RWPE2 (cell line): ENCODE measurements at regions not wholly inside any gene's neighbourhood (a gene's known extent, or its start where the extent isn't known, plus 50 kb on each side); places are given as distances from the start of the nearest gene placed in this dataset.

Experiments
- ATAC-seq: fragments of 200-7000 bp; cut with Tn5 transposase; 3 replicates; pipeline ENCODE4 v1.9.1; 2021; ENCODE audit warnings: low read depth
- DNase-seq: peaks from one replicate; pipeline ENCODE4 v3.0.0-alpha.2; 2020; ENCODE audit warnings: low spot score
- H3K27ac ChIP-seq: fragments of 450-650 bp; 2 replicates; pipeline ENCODE4 v1.5.1; 2017; ENCODE audit warnings: mild to moderate bottlenecking; ENCODE audit not compliant: poor library complexity, severe bottlenecking
- H3K27me3 ChIP-seq: fragments of 250-450 bp; sonication (Bioruptor Pico); 2 replicates; pipeline ENCODE4 v1.5.1; 2021; ENCODE audit warnings: mild to moderate bottlenecking, moderate library complexity; ENCODE audit not compliant: insufficient read depth, poor library complexity, severe bottlenecking
- H3K36me3 ChIP-seq: fragments of 250-450 bp; sonication (Bioruptor Pico); 2 replicates; pipeline ENCODE4 v1.5.1; 2020; ENCODE audit warnings: low read depth, mild to moderate bottlenecking, moderate library complexity
- H3K4me1 ChIP-seq: fragments of 250-450 bp; sonication (Bioruptor Pico); 2 replicates; pipeline ENCODE4 v1.5.1; 2021; ENCODE audit warnings: mild to moderate bottlenecking, moderate library complexity; ENCODE audit not compliant: insufficient read depth, poor library complexity, severe bottlenecking
- H3K4me3 ChIP-seq: fragments of 250-450 bp; sonication (Bioruptor Pico); 2 replicates; pipeline ENCODE4 v1.5.1; 2021; ENCODE audit warnings: mild to moderate bottlenecking, moderate library complexity; ENCODE audit not compliant: severe bottlenecking
- H3K9me3 ChIP-seq: fragments of 250-450 bp; sonication (Bioruptor Pico); 2 replicates; pipeline ENCODE4 v1.5.1; 2021; ENCODE audit warnings: mild to moderate bottlenecking, moderate library complexity; ENCODE audit not compliant: severe bottlenecking
- CTCF ChIP-seq: fragments of 450-650 bp; IDR thresholded peaks from one replicate; pipeline ENCODE4 v1.5.1; 2017; ENCODE audit warnings: mild to moderate bottlenecking, moderate library complexity; ENCODE audit not compliant: poor library complexity, severe bottlenecking

DNA sequence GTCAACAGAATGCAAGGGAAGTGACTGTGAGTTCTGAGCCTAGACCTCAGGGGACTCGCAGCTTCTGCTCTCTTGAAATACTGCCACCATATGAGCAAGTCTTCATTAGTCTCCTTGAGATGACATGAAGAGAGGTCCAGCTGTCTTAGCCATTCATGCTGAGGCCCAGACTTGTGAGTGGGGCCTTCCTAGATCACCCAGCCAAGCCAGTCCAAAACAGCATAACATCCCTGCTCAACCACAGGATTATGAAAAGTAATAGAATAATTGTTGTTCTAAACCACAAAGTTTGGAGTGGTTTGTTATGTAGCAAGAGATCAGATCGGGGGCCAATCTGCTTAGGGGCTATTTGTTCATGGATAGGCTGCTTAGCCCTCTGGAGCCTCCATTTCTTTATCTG lies 54.9 kb upstream of the HTATIP2 start:
- Histone ChIP-seq H3K4me3 (no peak overlapping the region), H3K27me3 (peaks cover 11% of the 10 kb centered on the region), H3K27ac (no peak overlapping the region), H3K36me3 (no peaks in the 10 kb centered on the region), H3K9me3 (no peaks in the 10 kb centered on the region), H3K4me1 (no peaks in the 10 kb centered on the region)
- DNase-seq (no peak), ATAC-seq (no peak)
- no peak for TF ChIP-seq CTCF

DNA sequence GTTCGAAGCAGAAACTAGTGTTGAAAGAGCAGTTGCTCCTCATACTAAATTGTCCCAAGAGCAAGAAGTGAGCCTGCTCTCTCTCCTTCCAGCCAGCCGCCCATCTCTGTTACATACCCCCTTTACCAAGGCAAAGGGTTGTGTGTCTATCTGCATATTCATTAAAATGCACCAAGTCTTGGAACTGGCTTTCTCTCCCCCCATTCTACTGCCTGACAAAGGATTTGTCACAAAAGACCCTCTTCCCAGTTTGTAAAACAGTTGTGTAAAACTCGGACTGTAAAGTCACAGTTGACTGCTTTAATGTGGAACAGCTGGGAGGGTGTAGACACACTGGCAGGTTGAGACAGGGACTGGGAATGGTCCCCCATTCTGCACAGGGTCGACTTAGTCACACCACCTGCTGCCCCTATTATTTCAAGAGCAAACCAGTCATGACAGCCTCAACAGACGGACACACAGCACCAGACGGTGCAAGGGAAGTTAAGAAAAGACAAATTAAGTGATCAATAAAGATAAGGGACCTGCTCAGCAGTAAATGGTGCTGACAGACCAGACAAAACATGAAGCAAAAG lies 60.0 kb upstream of the HTATIP2 start:
- Histone ChIP-seq H3K9me3 (no peaks in the 10 kb centered on the region), H3K36me3 (no peaks in the 10 kb centered on the region), H3K27ac (no peak overlapping the region), H3K4me3 (no peak overlapping the region), H3K27me3 (peaks cover 25% of the 10 kb centered on the region), H3K4me1 (no peaks in the 10 kb centered on the region)
- no peak for TF ChIP-seq CTCF
- no peak for DNase-seq
- no peak for ATAC-seq

DNA sequence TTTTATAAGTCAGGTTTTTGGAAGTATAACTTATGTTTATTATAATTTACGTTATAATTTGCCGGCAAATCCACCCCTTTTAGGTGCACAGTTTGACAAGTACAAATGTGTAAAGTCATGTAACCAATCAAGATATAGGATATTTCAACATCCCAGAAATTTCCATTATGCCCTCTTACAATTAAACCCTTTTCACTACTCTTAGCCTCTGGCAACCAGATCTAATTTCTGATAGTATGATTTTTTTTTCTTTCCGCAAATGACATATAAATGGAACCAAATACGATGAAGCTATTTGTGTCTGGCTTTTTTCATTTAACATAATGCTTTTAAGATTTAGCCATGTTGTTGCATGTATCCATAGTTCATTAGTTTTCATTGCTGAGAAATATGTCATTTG lies 69.5 kb upstream of the HTATIP2 start:
- no peak for ATAC-seq
- no peaks in the 10 kb centered on the region for H3K9me3 ChIP-seq
- H3K4me1 ChIP-seq = no peaks in the 10 kb centered on the region
- TF ChIP-seq CTCF = no peak
- peaks cover 52% of the 10 kb centered on the region for H3K27me3 ChIP-seq
- H3K27ac ChIP-seq = no peak overlapping the region
- H3K36me3 ChIP-seq = no peaks in the 10 kb centered on the region
- no peak for DNase-seq
- H3K4me3 ChIP-seq = no peak overlapping the region

DNA sequence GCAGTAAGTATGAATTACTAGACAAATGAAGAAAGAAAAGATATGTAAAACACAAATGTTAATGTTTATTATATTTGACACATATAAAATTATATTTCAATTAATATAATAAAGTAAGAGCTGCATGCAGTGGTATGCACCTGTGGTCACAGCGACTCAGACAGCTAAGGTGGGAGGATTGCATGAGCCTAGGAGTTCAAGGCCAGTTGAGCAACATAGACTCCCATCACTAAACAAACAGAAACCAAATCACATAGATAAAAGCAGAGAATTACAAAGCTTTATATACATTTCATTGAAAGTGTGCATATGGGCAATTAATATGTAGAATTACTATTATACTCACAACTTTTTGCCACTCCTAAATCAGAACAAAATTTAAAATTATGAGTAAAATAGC lies 70.0 kb upstream of the HTATIP2 start:
- ATAC-seq (no peak), DNase-seq (no peak)
- Histone ChIP-seq H3K27me3 (peaks cover 56% of the 10 kb centered on the region), H3K27ac (no peak overlapping the region), H3K9me3 (no peaks in the 10 kb centered on the region), H3K4me1 (no peaks in the 10 kb centered on the region), H3K36me3 (no peaks in the 10 kb centered on the region), H3K4me3 (no peak overlapping the region)
- TF ChIP-seq CTCF = no peak

- H3K9me3 ChIP-seq = no peaks in the 10 kb centered on the region
- no peaks in the 10 kb centered on the region for H3K4me1 ChIP-seq
- no peak overlapping the region for H3K4me3 ChIP-seq
- no peaks in the 10 kb centered on the region for H3K36me3 ChIP-seq
- H3K27ac ChIP-seq = no peak overlapping the region
- H3K27me3 ChIP-seq = peaks cover 51% of the 10 kb centered on the region
- DNase-seq = no peak
- no peak for TF ChIP-seq CTCF
- no peak for ATAC-seq
Observed at GRCh38 chr11:20289732-20290131, 73.8 kb upstream of the HTATIP2 start.
